Kidney tubule cell (primary cell): ENCODE measurements at regions not wholly inside any gene's neighbourhood (a gene's known extent, or its start where the extent isn't known, plus 50 kb on each side); places are given as distances from the start of the nearest gene placed in this dataset.

Experiments used
- DNase-seq: peaks from one replicate; pipeline ENCODE4 v3.0.0-alpha.2; 2018; ENCODE audit warnings: low spot score

DNA sequence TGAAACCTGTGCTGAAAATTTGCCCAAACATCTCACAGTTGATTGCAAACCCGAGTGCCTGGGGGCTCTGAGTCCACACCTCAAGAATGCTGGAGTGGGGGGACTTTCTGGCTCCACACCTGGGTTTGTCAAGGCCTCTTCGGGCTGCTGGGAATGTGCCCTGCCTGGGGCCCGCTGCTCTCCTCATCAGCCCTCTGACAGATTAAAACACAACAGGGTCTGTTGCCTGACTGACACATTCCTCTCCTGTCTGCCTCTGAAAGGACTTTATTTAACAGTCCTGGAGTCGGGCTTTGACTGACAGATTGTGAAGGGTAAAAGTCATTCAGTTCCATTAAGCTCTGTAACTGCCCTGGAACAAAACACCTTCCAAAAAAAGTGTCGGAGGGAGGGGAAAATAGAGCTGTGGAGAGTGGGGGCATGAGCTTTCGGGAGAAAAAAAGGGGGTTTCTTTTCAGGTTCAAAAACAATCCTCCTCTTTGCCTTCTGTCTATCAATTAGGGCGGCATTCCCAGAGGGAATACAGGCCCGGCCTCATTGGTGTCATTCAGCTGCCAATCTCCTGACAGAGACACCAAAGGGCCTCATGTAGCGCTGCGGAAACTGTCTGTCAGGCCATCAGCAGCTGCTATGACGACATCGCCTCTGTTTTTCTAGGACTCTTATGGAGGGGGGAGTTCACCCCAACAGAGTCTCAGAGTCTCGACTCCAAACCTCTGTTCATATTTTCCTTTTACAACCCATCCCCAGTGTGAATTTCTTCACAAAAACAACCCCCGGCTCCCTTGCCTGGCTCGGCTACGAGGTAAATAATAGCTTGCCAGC is 398.8 kb upstream of the NFE2L3 start:
- peak; percentile 14 for DNase-seq

GRCh38 chr7:25753837-25754236 is 398.2 kb upstream of the NFE2L3 start:
- DNase-seq, result no peak

GRCh38 chr7:25754333-25754732 is 397.7 kb upstream of the NFE2L3 start:
- no peak for DNase-seq

GRCh38 chr7:25754751-25755150 is 397.2 kb upstream of the NFE2L3 start:
- no peak for DNase-seq

- DNase-seq, result no peak
Observed at GRCh38 chr7:25756601-25757000, 395.4 kb upstream of the NFE2L3 start.

- no peak for DNase-seq
Observed at GRCh38 chr7:25758559-25758958, 393.4 kb upstream of the NFE2L3 start.

DNA sequence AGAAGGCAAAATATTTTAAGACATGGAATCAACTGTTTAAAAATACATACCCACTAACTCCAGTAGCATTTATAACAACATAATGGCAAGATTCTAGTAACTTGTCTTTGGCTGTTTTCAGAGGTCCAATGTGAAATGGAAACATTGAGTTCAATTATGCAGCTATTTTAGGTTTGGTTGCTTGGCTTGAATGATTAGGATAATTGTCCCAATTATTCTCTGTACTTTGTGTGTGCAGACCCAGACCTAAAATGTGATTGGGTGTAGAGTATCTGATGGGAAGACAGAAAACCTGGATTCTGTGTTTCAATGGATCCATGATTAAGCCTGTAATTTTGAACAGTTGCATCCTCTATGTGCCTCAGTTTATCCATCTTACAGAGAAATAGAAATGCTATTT is 392.7 kb upstream of the NFE2L3 start:
- DNase-seq, result no peak

GRCh38 chr7:25759748-25760147 is 392.2 kb upstream of the NFE2L3 start:
- DNase-seq, result no peak

DNA sequence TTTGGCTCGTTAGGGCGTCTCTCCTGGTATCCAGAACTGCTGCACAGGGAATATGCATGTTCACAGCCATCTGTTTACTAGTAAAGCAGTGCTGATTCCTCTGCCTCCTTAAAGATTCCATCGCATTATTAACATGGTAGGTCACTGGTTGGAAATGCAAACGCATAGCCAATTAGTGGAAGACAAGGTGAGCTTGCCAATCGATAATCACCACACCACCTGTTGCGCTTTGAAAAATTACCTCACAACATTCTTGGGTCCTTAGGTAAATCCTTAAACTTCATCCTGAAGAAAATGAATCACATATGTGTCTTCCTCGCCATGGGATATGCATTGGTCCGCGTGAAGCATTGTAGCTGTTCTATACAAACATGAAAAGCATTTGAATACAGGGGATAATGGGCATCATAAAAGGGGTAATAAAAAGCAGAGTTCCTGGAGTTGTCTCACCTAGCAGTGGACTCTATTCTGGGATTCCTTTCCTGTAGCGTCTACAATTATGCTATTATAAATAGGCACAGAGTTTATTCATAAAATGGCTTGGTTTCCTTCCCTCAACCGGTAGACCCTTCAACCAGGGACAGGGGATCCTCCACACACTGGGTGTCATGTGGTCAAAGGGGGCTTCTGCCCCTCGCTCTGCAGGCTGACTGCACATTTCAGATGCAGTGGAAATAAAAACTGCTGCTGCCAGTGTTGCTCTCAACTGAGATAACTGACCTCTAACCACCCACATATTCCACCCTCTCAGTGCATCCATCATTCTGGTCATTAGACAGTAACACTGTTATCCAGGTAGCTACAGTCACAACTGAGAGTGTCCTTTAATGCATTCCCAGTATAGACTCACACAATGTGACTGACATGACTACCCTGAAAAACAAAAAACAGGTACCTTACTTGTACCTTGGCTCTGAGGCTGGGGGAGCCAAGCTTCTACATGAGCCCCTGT is 389.2 kb upstream of the NFE2L3 start:
- no peak for DNase-seq

DNA sequence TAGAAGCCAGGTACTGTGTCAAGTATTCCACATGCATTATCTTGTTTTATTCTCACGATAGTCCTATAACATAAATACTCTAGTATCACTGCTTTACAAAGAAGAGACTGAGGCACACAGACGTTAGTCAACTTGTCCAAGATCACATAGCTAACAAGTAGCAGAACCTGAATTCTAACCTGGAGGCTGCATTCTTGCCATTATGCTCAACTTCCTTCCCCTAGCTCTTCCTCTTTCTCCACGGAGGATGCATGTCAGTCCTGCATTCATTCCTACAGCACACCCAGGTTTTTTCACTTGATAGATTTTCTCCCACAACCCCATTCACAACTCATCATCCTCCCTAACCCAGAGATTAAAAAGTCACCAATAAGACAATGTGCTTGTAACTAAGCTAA is 388.5 kb upstream of the NFE2L3 start:
- DNase-seq, result no peak

DNA sequence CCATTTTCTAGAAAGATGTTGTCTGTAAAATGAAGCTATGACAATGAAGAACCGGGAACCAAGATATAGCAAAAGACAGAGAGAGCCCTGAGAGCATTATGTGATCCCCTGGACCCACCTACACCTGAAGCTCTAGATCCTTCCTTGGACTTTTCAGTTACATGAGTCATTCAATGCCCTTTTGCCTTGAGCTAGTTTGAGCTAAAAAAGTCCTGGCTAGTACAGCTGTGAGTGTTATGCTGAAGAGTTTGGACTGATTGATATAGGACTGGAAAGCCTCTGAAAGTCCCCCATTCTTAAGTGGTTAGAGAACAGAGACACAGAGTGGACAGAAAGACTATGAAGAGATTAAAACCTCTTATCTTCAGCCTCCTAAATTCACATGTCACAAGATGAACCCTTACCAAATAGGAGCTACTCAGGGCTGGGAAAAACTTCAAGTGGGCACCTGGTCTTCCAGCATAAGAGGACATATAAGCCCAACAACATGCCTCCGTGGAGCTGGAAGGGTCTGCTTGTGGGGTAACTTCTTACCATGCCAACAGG is 386.8 kb upstream of the NFE2L3 start:
- DNase-seq, result no peak

DNA sequence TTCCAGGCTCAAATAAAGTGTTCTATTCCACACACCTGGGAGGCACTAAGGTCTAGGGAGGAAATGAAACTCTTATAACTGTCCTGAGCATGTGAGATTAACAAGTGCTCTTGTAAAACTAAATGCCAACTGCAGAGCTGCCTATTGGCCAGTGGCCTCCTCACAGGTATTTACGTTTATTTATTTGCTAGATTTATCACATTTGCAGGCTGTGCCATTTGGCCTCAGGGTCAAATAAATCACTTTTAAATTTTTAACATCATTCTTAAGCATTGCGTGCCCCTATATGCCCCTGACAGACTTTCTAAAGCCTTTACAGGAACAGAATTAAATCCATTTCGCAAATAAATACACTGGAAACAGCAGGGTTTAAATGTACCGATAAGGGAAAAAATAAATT is 381.8 kb upstream of the NFE2L3 start:
- DNase-seq, result no peak

DNA sequence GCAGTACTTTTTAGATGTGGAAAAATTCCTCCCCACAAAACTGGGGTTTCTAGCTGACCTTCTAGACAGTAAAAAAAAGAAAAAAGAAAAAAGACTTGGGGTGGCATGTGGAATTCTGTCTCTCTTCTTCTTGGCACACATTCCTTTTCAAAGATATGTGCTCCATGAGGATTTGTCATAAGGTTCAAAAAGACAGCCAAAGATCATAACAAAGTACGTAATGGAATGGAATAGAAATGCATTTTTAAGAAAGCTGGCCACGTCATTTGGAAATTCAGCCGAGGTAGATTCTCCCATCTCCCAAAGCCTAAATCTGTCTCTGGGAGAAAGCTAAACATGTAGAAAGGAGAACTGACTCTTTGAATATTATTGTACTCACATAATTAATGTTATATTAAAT is 381.3 kb upstream of the NFE2L3 start:
- DNase-seq, result no peak

- no peak for DNase-seq
Observed at GRCh38 chr7:25771491-25771890, 380.5 kb upstream of the NFE2L3 start.

DNA sequence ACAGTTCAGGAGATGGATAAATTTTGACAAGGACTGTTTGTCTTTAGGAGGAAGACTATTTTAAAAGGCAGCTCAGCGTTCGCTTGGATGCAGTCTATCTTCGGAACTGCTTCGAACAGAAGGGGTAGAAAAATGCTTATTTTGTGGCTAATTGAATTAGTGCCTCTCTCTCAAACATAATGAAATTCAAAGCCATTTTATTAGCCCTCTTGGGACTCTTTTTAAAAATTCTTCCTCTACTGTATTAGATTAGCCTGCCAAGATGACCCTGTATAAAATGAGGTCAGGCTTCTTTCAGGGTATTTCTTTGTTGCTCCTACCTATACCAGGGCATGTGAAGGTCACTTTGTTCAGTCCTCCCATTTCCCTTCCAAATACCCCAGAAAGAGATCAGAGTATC is 379.2 kb upstream of the NFE2L3 start:
- DNase-seq, result no peak

DNA sequence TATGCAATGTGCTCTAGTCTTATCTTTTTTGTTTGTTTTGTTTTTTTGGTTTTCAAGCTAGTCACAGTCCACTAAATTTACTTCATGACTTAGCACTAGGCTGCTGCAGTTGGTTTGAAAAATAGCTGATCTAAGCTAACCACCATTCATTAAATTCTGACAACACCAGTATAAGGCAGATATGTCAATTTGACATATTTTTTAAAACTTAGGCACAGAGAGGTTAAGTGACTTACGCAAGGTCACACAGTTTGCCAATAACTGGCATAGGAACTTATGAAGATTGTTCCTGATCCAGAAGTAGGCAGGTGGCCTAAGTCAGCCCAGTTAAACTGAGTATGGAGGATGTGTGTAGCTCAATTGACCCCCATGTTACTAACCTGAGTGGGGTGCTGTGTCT is 377.3 kb upstream of the NFE2L3 start:
- DNase-seq, result no peak

- DNase-seq, result no peak
Observed at GRCh38 chr7:25775570-25775969, 376.4 kb upstream of the NFE2L3 start.

- no peak for DNase-seq
Observed at GRCh38 chr7:25775999-25776743, 375.8 kb upstream of the NFE2L3 start.

GRCh38 chr7:25776744-25777123 is 375.3 kb upstream of the NFE2L3 start:
- DNase-seq, result no peak

GRCh38 chr7:25777969-25778708 is 373.9 kb upstream of the NFE2L3 start:
- no peak for DNase-seq

- no peak for DNase-seq
Observed at GRCh38 chr7:25779002-25779546, 372.9 kb upstream of the NFE2L3 start.
